ENCODE measurements at regions not wholly inside any gene's neighbourhood (a gene's known extent, or its start where the extent isn't known, plus 50 kb on each side); places are given as distances from the start of the nearest gene placed in this dataset.

GRCh38 chr3:84555629-84556028 is 403.2 kb upstream of the CADM2 start:
- H3K9me1 ChIP-seq (ENCODE audit: control insufficient read depth, insufficient read depth, low read length) = no peaks in the 10 kb centered on the region
- no peak for DNase-seq (ENCODE audit: extremely low read depth in 1 of 4, low spot score in 3 of 4)
- in situ Hi-C loops (cut with MboI) (no loop called here), intact Hi-C loops (cut with micrococcal nuclease) (no loop called here)
- ChIA-PET CTCF (ENCODE audit: low intra/inter-chr PET ratio) (no interaction called here), POLR2A (no interaction called here)
- 0% methylated on average over 2 of the region's 2 CpGs for whole genome bisulfite sequencing (ENCODE audit: insufficient coverage, low coverage, missing lambda C conversion rate)
- H3K4me2 ChIP-seq (ENCODE audit: insufficient read depth, low read length) = no peak overlapping the region
- H3K9ac ChIP-seq (ENCODE audit: insufficient read depth in 1 of 2, low read depth in 2 of 2, low read length in 2 of 2) = no peak overlapping the region
- no TSS peak for BruUV-seq (replicated peaks)
- no peak for ATAC-seq
- H2AFZ ChIP-seq (ENCODE audit: low read depth, low read length) = no peak overlapping the region
- TF ChIP-seq SLC30A9 (CRISPR knock-in tag; IDR thresholded peaks at IDR 0.05) (no peak), MAFK (IDR thresholded peaks at IDR 0.05; ENCODE audit: low read length) (0 out of 2 replicates have a peak, but pooled peaks have one; percentile 9), MAFF (IDR thresholded peaks at IDR 0.05; ENCODE audit: low read length) (0 out of 2 replicates have a peak, but pooled peaks have one; percentile 10)
- no peak overlapping the region for H3K4me3 ChIP-seq
- H3K36me3 ChIP-seq (ENCODE audit: control insufficient read depth, insufficient read depth, low read length) = no peaks in the 10 kb centered on the region
- no peaks in the 10 kb centered on the region for H3K4me1 ChIP-seq (replicated peaks in 1 of 2; ENCODE audit: control insufficient read depth in 2 of 2, insufficient read depth in 2 of 2, low read length in 2 of 2)
- H4K20me1 ChIP-seq (replicated peaks; ENCODE audit: control insufficient read depth, insufficient read depth, low read length) = no peaks in the 10 kb centered on the region
- no peaks in the 10 kb centered on the region for H3K9me3 ChIP-seq (replicated peaks; ENCODE audit: control insufficient read depth, insufficient read depth, low read depth, low read length)
- no peaks in the 10 kb centered on the region for H3K27me3 ChIP-seq (ENCODE audit: control insufficient read depth in 2 of 2, insufficient read depth in 2 of 2, low read length in 2 of 2)
- no peaks in the 10 kb centered on the region for H3K79me2 ChIP-seq (ENCODE audit: control insufficient read depth, insufficient read depth, low read length)
- FAIRE-seq = no peak
- no peak overlapping the region for H3K27ac ChIP-seq (ENCODE audit: extremely low read depth, low read depth, low read length)

GRCh38 chr3:84566256-84566655 is 392.5 kb upstream of the CADM2 start:
- Histone ChIP-seq H3K4me3 (no peak overlapping the region), H3K9me1 (ENCODE audit: control insufficient read depth, insufficient read depth, low read length) (no peaks in the 10 kb centered on the region), H3K9ac (ENCODE audit: insufficient read depth in 1 of 2, low read depth in 2 of 2, low read length in 2 of 2) (no peak overlapping the region), H2AFZ (ENCODE audit: low read depth, low read length) (no peak overlapping the region), H3K27me3 (ENCODE audit: control insufficient read depth in 2 of 2, insufficient read depth in 2 of 2, low read length in 2 of 2) (no peaks in the 10 kb centered on the region), H3K4me1 (replicated peaks in 1 of 2; ENCODE audit: control insufficient read depth in 2 of 2, insufficient read depth in 2 of 2, low read length in 2 of 2) (no peaks in the 10 kb centered on the region), H3K36me3 (ENCODE audit: control insufficient read depth, insufficient read depth, low read length) (no peaks in the 10 kb centered on the region), H3K79me2 (ENCODE audit: control insufficient read depth, insufficient read depth, low read length) (no peaks in the 10 kb centered on the region), H3K4me2 (ENCODE audit: insufficient read depth, low read length) (no peak overlapping the region), H3K27ac (ENCODE audit: extremely low read depth, low read depth, low read length) (no peak overlapping the region), H4K20me1 (replicated peaks; ENCODE audit: control insufficient read depth, insufficient read depth, low read length) (no peaks in the 10 kb centered on the region), H3K9me3 (replicated peaks; ENCODE audit: control insufficient read depth, insufficient read depth, low read depth, low read length) (no peaks in the 10 kb centered on the region)
- POLR2A ChIA-PET = no interaction called here
- CTCF ChIA-PET (ENCODE audit: low intra/inter-chr PET ratio) = no interaction called here
- intact Hi-C loops (cut with micrococcal nuclease) = no loop called here
- ATAC-seq (no peak), FAIRE-seq (no peak), DNase-seq (ENCODE audit: extremely low read depth in 1 of 4, low spot score in 3 of 4) (no peak)
- BruUV-seq (replicated peaks) = no TSS peak
- WGBS (ENCODE audit: insufficient coverage, low coverage, missing lambda C conversion rate) = 0% methylated on average over 3 of the region's 3 CpGs
- in situ Hi-C loops (cut with MboI) = no loop called here
- TF ChIP-seq RAD21 (CRISPR knock-in tag; conservative IDR thresholded peaks at IDR 0.05 in 1 of 2, IDR thresholded peaks at IDR 0.05 in 1 of 2) = no peak
- TF ChIP-seq CLOCK (CRISPR knock-in tag; IDR thresholded peaks at IDR 0.05; ENCODE audit: borderline replicate concordance) = no peak
- no peak for TF ChIP-seq ZNF23 (CRISPR knock-in tag; IDR thresholded peaks at IDR 0.05)
- no peak for TF ChIP-seq SRSF3 (IDR thresholded peaks at IDR 0.05; ENCODE audit: insufficient read depth, low read length)
- no peak for TF ChIP-seq ARID3A (IDR thresholded peaks at IDR 0.05; ENCODE audit: borderline replicate concordance, low read depth, low read length)
